22Rv1 (cell line): ENCODE measurements at regions not wholly inside any gene's neighbourhood (a gene's known extent, or its start where the extent isn't known, plus 50 kb on each side); places are given as distances from the start of the nearest gene placed in this dataset.

Source experiments
- CTCF ChIP-seq: fragments of 450-650 bp; IDR thresholded peaks from 2 replicates; pipeline ENCODE4 v1.5.1; 2017; ENCODE audit warnings: mild to moderate bottlenecking
- ZFX ChIP-seq: fragments of 450-650 bp; IDR thresholded peaks from 2 replicates; pipeline ENCODE4 v1.6.1; 2017; ENCODE audit warnings: antibody characterized with exemption, borderline replicate concordance

GRCh38 chr5:155189981-155190380 lies 176.4 kb downstream of the KIF4B start:
- TF ChIP-seq CTCF, result no peak
- TF ChIP-seq ZFX, result no peak
